ENCODE measurements at regions not wholly inside any gene's neighbourhood (a gene's known extent, or its start where the extent isn't known, plus 50 kb on each side); places are given as distances from the start of the nearest gene placed in this dataset.

GRCh38 chr11:134682577-134682976, 270.5 kb upstream of the B3GAT1 start:
- no peak for TF ChIP-seq POLR2A (IDR thresholded peaks at IDR 0.05)
- TF ChIP-seq, protein P1, sequence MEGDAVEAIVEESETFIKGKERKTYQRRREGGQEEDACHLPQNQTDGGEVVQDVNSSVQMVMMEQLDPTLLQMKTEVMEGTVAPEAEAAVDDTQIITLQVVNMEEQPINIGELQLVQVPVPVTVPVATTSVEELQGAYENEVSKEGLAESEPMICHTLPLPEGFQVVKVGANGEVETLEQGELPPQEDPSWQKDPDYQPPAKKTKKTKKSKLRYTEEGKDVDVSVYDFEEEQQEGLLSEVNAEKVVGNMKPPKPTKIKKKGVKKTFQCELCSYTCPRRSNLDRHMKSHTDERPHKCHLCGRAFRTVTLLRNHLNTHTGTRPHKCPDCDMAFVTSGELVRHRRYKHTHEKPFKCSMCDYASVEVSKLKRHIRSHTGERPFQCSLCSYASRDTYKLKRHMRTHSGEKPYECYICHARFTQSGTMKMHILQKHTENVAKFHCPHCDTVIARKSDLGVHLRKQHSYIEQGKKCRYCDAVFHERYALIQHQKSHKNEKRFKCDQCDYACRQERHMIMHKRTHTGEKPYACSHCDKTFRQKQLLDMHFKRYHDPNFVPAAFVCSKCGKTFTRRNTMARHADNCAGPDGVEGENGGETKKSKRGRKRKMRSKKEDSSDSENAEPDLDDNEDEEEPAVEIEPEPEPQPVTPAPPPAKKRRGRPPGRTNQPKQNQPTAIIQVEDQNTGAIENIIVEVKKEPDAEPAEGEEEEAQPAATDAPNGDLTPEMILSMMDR (IDR thresholded peaks at IDR 0.05), result no peak

Data from body of pancreas (tissue), 4 donors.